ENCODE measurements at regions not wholly inside any gene's neighbourhood (a gene's known extent, or its start where the extent isn't known, plus 50 kb on each side); places are given as distances from the start of the nearest gene placed in this dataset.

DNA sequence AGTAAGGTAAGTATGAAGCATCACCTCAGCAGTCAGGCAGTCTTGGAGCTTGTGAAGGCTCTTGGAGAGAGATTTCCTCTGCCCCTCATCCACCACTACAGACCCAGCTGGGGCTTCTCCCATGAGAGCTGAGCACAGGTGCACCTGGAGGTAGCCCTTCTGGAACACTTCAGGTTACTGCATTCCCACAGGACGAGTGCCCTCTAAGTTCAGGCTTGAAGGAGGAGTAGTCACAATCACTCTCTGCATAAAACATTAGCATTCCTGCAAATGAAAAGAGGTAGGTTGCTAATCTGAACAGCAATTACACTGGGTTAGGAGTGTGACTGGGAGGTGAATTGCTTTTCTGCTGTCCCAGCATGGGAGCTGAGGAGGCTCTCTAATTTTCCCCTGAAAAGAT lies 308.8 kb downstream of the TEX13C start:
- Histone ChIP-seq H3K9me3 (replicated peaks in 1 of 2; ENCODE audit: control insufficient read depth in 2 of 2, insufficient read depth in 1 of 2, low read depth in 1 of 2, low read length in 2 of 2) (no peaks in the 10 kb centered on the region), H3K23ac (ENCODE audit: low read depth, low read length, poor library complexity) (no peak overlapping the region), H2BK12ac (ENCODE audit: low read length) (no peak overlapping the region), H3K4me3 (ENCODE audit: low read length in 2 of 2) (no peak overlapping the region), H3K18ac (ENCODE audit: low read length) (no peak overlapping the region), H2AK5ac (ENCODE audit: low read depth, low read length) (no peak overlapping the region), H3K4me1 (ENCODE audit: control insufficient read depth in 2 of 2, insufficient read depth in 1 of 2, low read depth in 1 of 2, low read length in 2 of 2) (no peaks in the 10 kb centered on the region), H3K27me3 (ENCODE audit: control insufficient read depth in 3 of 3, insufficient read depth in 3 of 3, low read depth in 1 of 3, low read length in 3 of 3) (no peaks in the 10 kb centered on the region), H4K8ac (ENCODE audit: low read depth, low read length) (no peak overlapping the region), H2BK5ac (ENCODE audit: low read length) (no peak overlapping the region), H2AFZ (ENCODE audit: low read length) (no peak overlapping the region), H3K4ac (ENCODE audit: low read length) (no peak overlapping the region), H3K4me2 (ENCODE audit: insufficient read depth, low read length, poor library complexity, severe bottlenecking) (no peak overlapping the region), H4K91ac (ENCODE audit: low read depth, low read length, poor library complexity) (no peak overlapping the region), H3K36me3 (replicated peaks in 1 of 2; ENCODE audit: control insufficient read depth in 2 of 2, insufficient read depth in 2 of 2, low read length in 2 of 2) (no peaks in the 10 kb centered on the region), H2BK15ac (ENCODE audit: low read length) (no peak overlapping the region), H3K14ac (ENCODE audit: low read length) (no peak overlapping the region), H2BK120ac (ENCODE audit: low read depth, low read length) (no peak overlapping the region), H3K79me1 (ENCODE audit: low read depth, low read length) (no peaks in the 10 kb centered on the region), H3K27ac (replicated peaks; ENCODE audit: low read length) (no peak overlapping the region), H3K9ac (ENCODE audit: low read depth, low read length, poor library complexity) (no peak overlapping the region)
- WGBS, 2 donors (ENCODE audit: extremely low coverage in 2 of 2, insufficient read length in 2 of 2, insufficient replicate concordance in 1 of 2): no CpG with 5 or more reads among the region's 1 CpG
- no peak for DNase-seq (ENCODE audit: low spot score)

- no peak for DNase-seq (ENCODE audit: low spot score)
- no peak overlapping the region for H3K18ac ChIP-seq (ENCODE audit: low read length)
Measured at GRCh38 chrX:125641405-125641804, 321.7 kb downstream of the TEX13C start.

GRCh38 chrX:125646195-125646594 lies 326.5 kb downstream of the TEX13C start:
- Histone ChIP-seq H4K8ac (ENCODE audit: low read depth, low read length) (no peak overlapping the region), H2AK5ac (ENCODE audit: low read depth, low read length) (no peak overlapping the region), H3K4me1 (ENCODE audit: control insufficient read depth in 2 of 2, insufficient read depth in 1 of 2, low read depth in 1 of 2, low read length in 2 of 2) (no peaks in the 10 kb centered on the region), H3K18ac (ENCODE audit: low read length) (no peak overlapping the region), H3K79me1 (ENCODE audit: low read depth, low read length) (no peaks in the 10 kb centered on the region), H2AFZ (ENCODE audit: low read length) (no peak overlapping the region), H3K27ac (replicated peaks; ENCODE audit: low read length) (no peak overlapping the region), H3K4ac (ENCODE audit: low read length) (no peak overlapping the region), H4K91ac (ENCODE audit: low read depth, low read length, poor library complexity) (no peak overlapping the region), H3K14ac (ENCODE audit: low read length) (no peak overlapping the region), H3K36me3 (replicated peaks in 1 of 2; ENCODE audit: control insufficient read depth in 2 of 2, insufficient read depth in 2 of 2, low read length in 2 of 2) (no peaks in the 10 kb centered on the region), H3K23ac (ENCODE audit: low read depth, low read length, poor library complexity) (no peak overlapping the region), H3K9ac (ENCODE audit: low read depth, low read length, poor library complexity) (no peak overlapping the region), H2BK120ac (ENCODE audit: low read depth, low read length) (no peak overlapping the region), H3K27me3 (ENCODE audit: control insufficient read depth in 3 of 3, insufficient read depth in 3 of 3, low read depth in 1 of 3, low read length in 3 of 3) (no peaks in the 10 kb centered on the region), H3K4me2 (ENCODE audit: insufficient read depth, low read length, poor library complexity, severe bottlenecking) (no peak overlapping the region), H3K9me3 (replicated peaks in 1 of 2; ENCODE audit: control insufficient read depth in 2 of 2, insufficient read depth in 1 of 2, low read depth in 1 of 2, low read length in 2 of 2) (no peaks in the 10 kb centered on the region), H3K4me3 (ENCODE audit: low read length in 2 of 2) (no peak overlapping the region), H2BK5ac (ENCODE audit: low read length) (no peak overlapping the region), H2BK15ac (ENCODE audit: low read length) (no peak overlapping the region), H2BK12ac (ENCODE audit: low read length) (no peak overlapping the region)
- DNase-seq (ENCODE audit: low spot score): no peak
- no CpG with 5 or more reads among the region's 2 CpGs for WGBS, 2 donors (ENCODE audit: extremely low coverage in 2 of 2, insufficient read length in 2 of 2, insufficient replicate concordance in 1 of 2)

More at GRCh38 chrX:125641405-125641804, 321.7 kb downstream of the TEX13C start:
- H2BK120ac ChIP-seq (ENCODE audit: low read depth, low read length): no peak overlapping the region
- no peaks in the 10 kb centered on the region for H3K79me1 ChIP-seq (ENCODE audit: low read depth, low read length)
- no peak overlapping the region for H3K27ac ChIP-seq (replicated peaks; ENCODE audit: low read length)
- no peak overlapping the region for H2BK12ac ChIP-seq (ENCODE audit: low read length)
- no peak overlapping the region for H2BK5ac ChIP-seq (ENCODE audit: low read length)
- H3K27me3 ChIP-seq (ENCODE audit: control insufficient read depth in 3 of 3, insufficient read depth in 3 of 3, low read depth in 1 of 3, low read length in 3 of 3): no peaks in the 10 kb centered on the region
- H3K4me3 ChIP-seq (ENCODE audit: low read length in 2 of 2): no peak overlapping the region
- no peak overlapping the region for H4K91ac ChIP-seq (ENCODE audit: low read depth, low read length, poor library complexity)
- no peaks in the 10 kb centered on the region for H3K9me3 ChIP-seq (replicated peaks in 1 of 2; ENCODE audit: control insufficient read depth in 2 of 2, insufficient read depth in 1 of 2, low read depth in 1 of 2, low read length in 2 of 2)
- no peaks in the 10 kb centered on the region for H3K36me3 ChIP-seq (replicated peaks in 1 of 2; ENCODE audit: control insufficient read depth in 2 of 2, insufficient read depth in 2 of 2, low read length in 2 of 2)
- no peak overlapping the region for H2AK5ac ChIP-seq (ENCODE audit: low read depth, low read length)
- no peak overlapping the region for H2AFZ ChIP-seq (ENCODE audit: low read length)
- no peaks in the 10 kb centered on the region for H3K4me1 ChIP-seq (ENCODE audit: control insufficient read depth in 2 of 2, insufficient read depth in 1 of 2, low read depth in 1 of 2, low read length in 2 of 2)
- H3K9ac ChIP-seq (ENCODE audit: low read depth, low read length, poor library complexity): no peak overlapping the region
- H3K4ac ChIP-seq (ENCODE audit: low read length): no peak overlapping the region
- H3K4me2 ChIP-seq (ENCODE audit: insufficient read depth, low read length, poor library complexity, severe bottlenecking): no peak overlapping the region
- H4K8ac ChIP-seq (ENCODE audit: low read depth, low read length): no peak overlapping the region
- H3K23ac ChIP-seq (ENCODE audit: low read depth, low read length, poor library complexity): no peak overlapping the region
- no peak overlapping the region for H2BK15ac ChIP-seq (ENCODE audit: low read length)
- no peak overlapping the region for H3K14ac ChIP-seq (ENCODE audit: low read length)
- WGBS, 2 donors (ENCODE audit: extremely low coverage in 2 of 2, insufficient read length in 2 of 2, insufficient replicate concordance in 1 of 2): no CpG with 5 or more reads among the region's 1 CpG

DNA sequence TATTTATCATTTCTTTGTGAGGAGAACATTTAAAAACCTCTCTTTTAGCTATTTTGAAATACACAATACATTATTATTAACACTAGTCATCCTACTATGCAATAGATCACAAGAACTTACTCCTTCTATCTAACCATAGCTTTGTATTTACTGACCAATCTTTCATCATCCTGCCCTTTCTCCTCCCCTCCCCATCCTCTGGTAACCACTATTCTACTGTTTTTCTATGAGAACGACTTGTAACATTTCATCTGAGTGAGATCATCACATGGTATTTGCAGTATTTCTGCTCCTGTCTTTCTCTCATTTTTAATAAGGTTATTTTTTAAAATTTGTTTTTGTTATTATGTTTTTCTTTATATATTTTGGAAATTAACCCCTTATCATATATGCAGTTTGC lies 331.8 kb downstream of the TEX13C start:
- H2AK5ac ChIP-seq (ENCODE audit: low read depth, low read length): no peak overlapping the region
- no peaks in the 10 kb centered on the region for H3K27me3 ChIP-seq (ENCODE audit: control insufficient read depth in 3 of 3, insufficient read depth in 3 of 3, low read depth in 1 of 3, low read length in 3 of 3)
- H3K23ac ChIP-seq (ENCODE audit: low read depth, low read length, poor library complexity): no peak overlapping the region
- no peak overlapping the region for H3K9ac ChIP-seq (ENCODE audit: low read depth, low read length, poor library complexity)
- H2BK120ac ChIP-seq (ENCODE audit: low read depth, low read length): no peak overlapping the region
- no peak overlapping the region for H4K91ac ChIP-seq (ENCODE audit: low read depth, low read length, poor library complexity)
- no peaks in the 10 kb centered on the region for H3K79me1 ChIP-seq (ENCODE audit: low read depth, low read length)
- no peak overlapping the region for H2BK5ac ChIP-seq (ENCODE audit: low read length)
- H3K4me2 ChIP-seq (ENCODE audit: insufficient read depth, low read length, poor library complexity, severe bottlenecking): no peak overlapping the region
- no peak overlapping the region for H2BK15ac ChIP-seq (ENCODE audit: low read length)
- H2BK12ac ChIP-seq (ENCODE audit: low read length): no peak overlapping the region
- H3K4me1 ChIP-seq (ENCODE audit: control insufficient read depth in 2 of 2, insufficient read depth in 1 of 2, low read depth in 1 of 2, low read length in 2 of 2): peaks cover 0 to 2% of the 10 kb centered on the region in 2 donors
- H3K27ac ChIP-seq (replicated peaks; ENCODE audit: low read length): no peak overlapping the region
- WGBS, 2 donors (ENCODE audit: extremely low coverage in 2 of 2, insufficient read length in 2 of 2, insufficient replicate concordance in 1 of 2): no CpG with 5 or more reads among the region's 1 CpG
- DNase-seq (ENCODE audit: low spot score): no peak
- no peak overlapping the region for H3K14ac ChIP-seq (ENCODE audit: low read length)
- no peak overlapping the region for H3K4ac ChIP-seq (ENCODE audit: low read length)
- H4K8ac ChIP-seq (ENCODE audit: low read depth, low read length): no peak overlapping the region
- no peak overlapping the region for H2AFZ ChIP-seq (ENCODE audit: low read length)
- no peaks in the 10 kb centered on the region for H3K36me3 ChIP-seq (replicated peaks in 1 of 2; ENCODE audit: control insufficient read depth in 2 of 2, insufficient read depth in 2 of 2, low read length in 2 of 2)
- no peak overlapping the region for H3K4me3 ChIP-seq (ENCODE audit: low read length in 2 of 2)
- no peaks in the 10 kb centered on the region for H3K9me3 ChIP-seq (replicated peaks in 1 of 2; ENCODE audit: control insufficient read depth in 2 of 2, insufficient read depth in 1 of 2, low read depth in 1 of 2, low read length in 2 of 2)
- no peak overlapping the region for H3K18ac ChIP-seq (ENCODE audit: low read length)
